KOPT-K1 (cell line): ENCODE measurements at regions not wholly inside any gene's neighbourhood (a gene's known extent, or its start where the extent isn't known, plus 50 kb on each side); places are given as distances from the start of the nearest gene placed in this dataset.
A peak's percentile ranks its signal among the peaks of the same experiment; 100 is the strongest.

ENCODE experiments used
- H3K27ac ChIP-seq: fragments of 200-600 bp; sonication (generic); 2 replicates; pipeline ENCODE4 v1.5.1; 2016; ENCODE audit warnings: antibody characterized with exemption, mild to moderate bottlenecking, low read depth, low read length; ENCODE audit not compliant: poor library complexity, severe bottlenecking
- H3K36me3 ChIP-seq: fragments of 200-600 bp; sonication (generic); 2 replicates; pipeline ENCODE4 v1.5.1; 2017; ENCODE audit warnings: antibody characterized with exemption, mild to moderate bottlenecking, low read length, moderate library complexity; ENCODE audit not compliant: insufficient read depth
- H3K9me3 ChIP-seq: fragments of 200-600 bp; sonication (generic); 2 replicates; pipeline ENCODE4 v1.5.1; 2017; ENCODE audit warnings: antibody characterized with exemption, low read length, mild to moderate bottlenecking; ENCODE audit not compliant: insufficient read depth, poor library complexity, severe bottlenecking

DNA sequence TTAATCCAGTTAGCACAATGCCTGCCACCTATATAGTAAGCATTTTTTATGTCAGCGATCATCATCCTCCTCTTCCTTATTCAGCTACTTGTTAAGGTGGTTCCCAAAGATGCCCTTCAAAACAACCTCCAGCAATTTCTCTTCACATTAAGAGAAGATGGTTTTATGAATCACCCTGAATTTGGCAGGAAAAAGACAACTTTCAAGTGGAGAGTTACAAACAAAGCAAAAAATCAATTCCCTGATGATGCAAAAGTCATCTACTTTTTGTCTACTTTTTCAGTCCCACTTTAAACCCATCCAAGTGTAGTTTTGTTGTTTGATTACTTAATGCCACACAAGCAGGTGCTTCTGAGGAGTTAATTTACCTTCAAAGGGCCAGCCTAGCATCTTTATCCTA lies 139.1 kb upstream of the SERP2 start:
- Histone ChIP-seq H3K36me3 (no peaks in the 10 kb centered on the region), H3K27ac (no peak overlapping the region), H3K9me3 (no peaks in the 10 kb centered on the region)

DNA sequence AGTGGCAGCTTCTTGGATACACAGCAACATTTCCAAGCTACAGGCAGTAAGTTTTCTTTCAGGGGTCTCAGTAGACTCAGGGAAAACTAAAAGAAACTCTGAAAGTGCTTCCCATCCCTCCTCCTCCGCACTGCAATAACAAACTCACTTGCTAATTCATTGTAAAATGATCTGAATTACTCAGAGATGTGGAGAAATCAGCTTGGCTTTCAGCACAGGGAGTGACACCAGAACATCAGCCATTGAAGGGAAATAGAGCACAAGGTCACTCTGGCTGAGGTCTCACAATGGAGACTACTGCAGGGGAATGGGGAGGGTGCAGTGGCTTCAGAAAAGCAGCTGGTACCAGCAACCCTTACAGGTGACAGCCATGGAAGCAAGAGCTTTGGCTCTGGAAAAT lies 137.3 kb upstream of the SERP2 start:
- no peaks in the 10 kb centered on the region for H3K36me3 ChIP-seq
- H3K9me3 ChIP-seq = no peaks in the 10 kb centered on the region
- H3K27ac ChIP-seq = no peak overlapping the region

DNA sequence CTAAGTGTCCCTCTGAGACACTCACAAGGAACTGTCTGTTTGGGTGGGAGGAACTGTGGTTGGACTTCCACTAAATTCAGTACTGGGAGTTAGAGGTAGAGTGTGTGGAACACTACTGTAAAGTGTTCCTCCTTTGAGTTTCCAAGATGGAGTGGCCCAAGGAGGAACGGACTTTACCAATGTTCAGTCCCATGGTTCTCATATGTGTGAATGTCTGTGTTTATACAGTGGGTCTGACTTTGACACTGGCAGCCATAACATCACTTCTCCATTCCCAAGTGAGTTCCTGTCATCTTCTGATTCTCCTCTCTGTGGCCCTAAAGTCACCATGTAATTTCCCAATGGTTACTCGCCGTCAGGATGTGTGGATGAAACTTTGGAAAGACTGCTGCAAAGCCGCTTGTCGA lies 136.8 kb upstream of the SERP2 start:
- Histone ChIP-seq H3K9me3 (no peaks in the 10 kb centered on the region), H3K27ac (no peak overlapping the region), H3K36me3 (no peaks in the 10 kb centered on the region)

DNA sequence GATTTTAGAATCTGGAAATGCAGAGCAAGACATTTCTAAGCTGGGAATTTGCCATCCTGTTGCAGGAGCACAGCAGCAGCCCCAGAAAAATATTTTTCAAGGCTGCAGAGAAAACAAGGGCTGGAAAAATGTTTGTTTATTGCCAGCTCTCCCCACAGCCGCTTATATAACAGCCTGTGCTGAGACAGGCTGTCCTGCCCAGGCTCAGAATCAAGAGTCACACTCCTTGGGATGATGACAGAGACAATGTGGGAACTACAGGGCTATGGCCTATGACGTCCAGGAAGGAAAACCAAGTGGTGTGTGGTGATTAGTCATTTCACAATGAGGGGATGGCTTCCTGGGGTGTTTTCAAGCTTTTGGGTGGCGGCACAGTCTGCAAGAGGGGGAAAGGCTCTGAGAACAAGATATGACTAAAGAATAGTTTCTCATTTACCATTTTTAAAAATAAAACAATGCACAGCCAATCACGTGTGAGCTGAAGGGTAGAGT lies 136.3 kb upstream of the SERP2 start:
- Histone ChIP-seq H3K9me3 (no peaks in the 10 kb centered on the region), H3K27ac (no peak overlapping the region), H3K36me3 (no peaks in the 10 kb centered on the region)

DNA sequence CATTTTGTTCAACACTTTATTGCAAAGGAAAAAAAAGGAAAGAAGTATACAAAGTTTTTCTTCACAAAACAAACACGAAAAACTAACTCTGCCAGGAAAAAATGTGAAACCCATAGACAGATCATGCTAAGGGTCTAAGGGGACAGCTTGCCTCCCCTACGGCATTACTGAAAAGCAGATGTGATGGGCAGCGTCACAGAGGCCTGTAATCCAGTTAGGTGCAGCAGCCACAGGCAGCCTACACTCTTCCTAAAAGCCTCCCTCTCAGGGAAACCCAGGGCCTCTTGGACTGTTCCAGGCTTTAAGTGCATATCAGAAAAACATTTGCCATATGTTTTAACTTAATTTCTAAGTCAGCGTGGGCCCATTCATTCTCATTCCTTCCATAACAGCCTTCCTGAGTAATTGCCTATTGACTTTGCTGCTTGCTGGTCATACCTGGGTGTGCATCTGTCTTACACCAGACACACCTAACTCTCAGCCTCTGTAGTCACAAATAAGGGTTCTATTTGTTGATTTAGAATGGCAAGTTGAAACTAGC lies 135.7 kb upstream of the SERP2 start:
- Histone ChIP-seq H3K27ac (no peak overlapping the region), H3K9me3 (no peaks in the 10 kb centered on the region), H3K36me3 (no peaks in the 10 kb centered on the region)

DNA sequence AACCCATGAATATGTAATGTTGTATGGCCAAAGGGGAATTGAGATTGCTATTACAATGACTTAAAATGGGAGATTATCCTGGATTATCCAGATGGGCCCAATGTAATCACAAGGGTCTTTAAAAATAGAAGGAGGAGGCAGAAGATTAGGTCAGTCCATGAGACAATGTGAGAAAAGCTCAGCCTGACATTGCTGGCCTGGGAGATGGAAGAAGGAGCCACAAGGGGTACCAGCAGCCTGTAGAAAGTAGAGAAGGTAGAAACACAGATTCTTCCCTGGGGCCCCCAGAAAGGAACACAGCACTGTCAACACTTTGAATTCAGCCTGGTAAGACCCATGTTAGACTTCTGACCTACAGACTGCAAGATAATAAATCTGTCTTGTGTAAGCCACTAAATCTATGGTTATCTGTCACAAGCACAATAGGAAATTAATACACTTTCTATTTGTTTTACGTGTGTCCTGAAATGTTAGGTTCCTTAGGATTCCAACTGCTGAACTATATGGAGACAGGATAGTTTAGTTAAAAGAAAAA lies 132.9 kb upstream of the SERP2 start:
- H3K36me3 ChIP-seq = no peaks in the 10 kb centered on the region
- no peaks in the 10 kb centered on the region for H3K9me3 ChIP-seq
- H3K27ac ChIP-seq = peak overlapping the region; percentile 2

DNA sequence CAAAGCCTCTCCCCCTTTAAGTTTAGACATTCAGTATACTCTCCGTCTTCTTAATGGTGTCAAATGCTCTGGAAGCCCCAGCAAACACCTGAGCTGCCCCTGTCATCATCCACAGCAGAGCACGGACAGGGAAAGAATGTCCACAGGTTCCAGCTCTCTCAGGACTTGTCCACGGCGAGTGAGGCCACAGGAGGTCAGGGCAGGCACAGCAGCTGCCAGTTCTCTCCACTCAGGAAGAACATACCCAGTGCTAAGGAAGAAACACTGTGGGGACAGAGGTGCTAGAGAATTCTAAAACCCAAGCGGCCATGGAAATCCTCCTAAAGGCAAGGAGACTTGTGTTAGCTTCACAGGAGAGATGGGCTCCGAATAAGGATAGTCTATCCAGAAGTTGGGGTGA lies 132.0 kb upstream of the SERP2 start:
- Histone ChIP-seq H3K36me3 (no peaks in the 10 kb centered on the region), H3K9me3 (no peaks in the 10 kb centered on the region), H3K27ac (peak overlapping the region; percentile 96)

DNA sequence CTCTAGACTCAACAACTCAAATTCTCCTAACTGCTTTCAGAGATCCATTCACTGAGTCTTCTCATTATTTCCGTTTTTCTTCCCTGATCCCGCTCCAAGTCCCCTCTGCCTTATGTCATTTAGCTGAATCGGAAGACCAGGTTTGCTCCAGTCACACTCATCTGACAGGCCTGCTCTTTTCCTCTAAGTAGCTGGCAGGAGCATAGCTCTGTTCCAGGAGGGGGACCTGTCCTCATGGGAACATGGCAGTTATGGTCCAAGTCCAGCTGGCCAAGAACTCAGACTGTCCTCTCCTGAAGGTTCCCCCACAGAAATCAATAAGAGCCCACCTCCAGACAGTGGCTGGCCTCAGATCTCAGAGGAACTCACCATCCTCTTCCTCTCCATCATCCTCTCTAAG lies 130.9 kb upstream of the SERP2 start:
- Histone ChIP-seq H3K9me3 (no peaks in the 10 kb centered on the region), H3K27ac (peak overlapping the region; percentile 96), H3K36me3 (no peaks in the 10 kb centered on the region)

DNA sequence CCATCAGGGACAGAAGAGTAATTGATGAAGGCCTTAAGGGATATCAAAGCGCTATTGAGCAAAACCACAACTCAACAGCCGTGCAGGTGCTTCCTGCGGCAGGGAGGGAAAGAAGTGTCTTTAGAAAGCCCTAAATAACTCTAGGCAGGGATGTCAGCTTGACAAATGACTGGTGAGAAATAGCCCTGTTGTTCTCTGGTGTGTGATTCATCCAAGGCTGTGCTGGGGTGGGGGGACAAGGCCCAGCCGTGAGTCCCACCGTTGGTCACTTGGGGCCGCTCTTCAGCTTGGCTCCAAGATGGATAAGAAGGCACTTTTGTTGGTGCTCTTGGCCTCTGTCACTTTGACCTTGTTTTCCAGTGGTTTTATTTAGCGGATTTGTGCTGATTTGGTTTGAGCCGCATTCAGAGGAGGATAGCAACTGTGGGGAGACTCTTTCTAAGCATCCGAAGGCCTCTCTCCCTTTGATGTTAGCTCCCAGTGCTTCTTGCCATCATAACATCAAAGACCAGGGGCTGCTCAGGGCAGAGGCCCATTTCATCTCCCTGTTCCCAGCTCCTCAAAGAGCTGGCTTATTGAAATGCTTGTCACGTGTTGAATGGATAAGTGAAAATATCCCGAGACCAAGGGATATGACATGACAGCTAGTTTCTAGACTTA lies 130.3 kb upstream of the SERP2 start:
- peak overlapping the region; percentile 96 for H3K27ac ChIP-seq
- H3K36me3 ChIP-seq = no peaks in the 10 kb centered on the region
- no peaks in the 10 kb centered on the region for H3K9me3 ChIP-seq

DNA sequence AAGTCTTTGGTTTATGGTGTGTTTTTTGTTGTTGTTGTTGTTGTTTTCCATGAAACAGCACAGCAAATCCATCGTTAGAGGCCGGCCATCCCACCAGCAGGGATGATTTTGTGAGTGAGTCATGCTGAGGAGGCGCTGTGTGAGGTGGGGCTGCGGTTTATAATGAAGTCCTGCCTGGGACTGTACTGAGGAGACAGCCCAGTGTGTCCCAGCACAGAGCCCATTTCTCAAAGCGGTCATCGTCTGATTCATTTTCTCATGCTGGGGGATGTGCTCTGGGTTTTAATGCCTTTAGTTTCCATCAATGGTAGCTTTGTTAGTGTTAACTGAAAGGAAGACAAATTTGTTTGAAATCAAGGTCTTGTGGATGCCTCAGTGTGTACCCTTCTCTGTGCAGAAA lies 129.3 kb upstream of the SERP2 start:
- Histone ChIP-seq H3K36me3 (no peaks in the 10 kb centered on the region), H3K27ac (peak overlapping the region; percentile 96), H3K9me3 (no peaks in the 10 kb centered on the region)

DNA sequence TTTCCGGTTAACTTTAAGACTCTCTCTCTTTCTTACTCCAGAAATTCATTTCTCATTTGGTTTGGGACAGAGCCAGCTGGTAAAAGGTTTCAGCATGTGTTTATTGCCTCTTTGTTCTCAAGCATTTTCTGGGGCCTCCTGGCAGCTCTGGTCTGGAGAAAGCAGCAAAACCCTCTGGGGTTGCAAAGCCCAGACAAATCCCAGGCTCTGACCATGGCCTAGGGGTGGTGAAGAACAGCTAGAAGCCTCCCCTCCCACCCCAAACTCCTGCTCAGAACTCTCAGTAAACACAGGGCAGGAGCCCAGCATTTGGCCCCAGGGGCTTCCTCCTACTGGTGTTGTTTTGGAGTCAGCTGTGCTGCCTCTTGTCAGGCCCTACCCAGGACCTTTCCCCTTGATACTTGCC lies 124.2 kb upstream of the SERP2 start:
- no peaks in the 10 kb centered on the region for H3K9me3 ChIP-seq
- H3K36me3 ChIP-seq = no peaks in the 10 kb centered on the region
- peak overlapping the region; percentile 18 for H3K27ac ChIP-seq

DNA sequence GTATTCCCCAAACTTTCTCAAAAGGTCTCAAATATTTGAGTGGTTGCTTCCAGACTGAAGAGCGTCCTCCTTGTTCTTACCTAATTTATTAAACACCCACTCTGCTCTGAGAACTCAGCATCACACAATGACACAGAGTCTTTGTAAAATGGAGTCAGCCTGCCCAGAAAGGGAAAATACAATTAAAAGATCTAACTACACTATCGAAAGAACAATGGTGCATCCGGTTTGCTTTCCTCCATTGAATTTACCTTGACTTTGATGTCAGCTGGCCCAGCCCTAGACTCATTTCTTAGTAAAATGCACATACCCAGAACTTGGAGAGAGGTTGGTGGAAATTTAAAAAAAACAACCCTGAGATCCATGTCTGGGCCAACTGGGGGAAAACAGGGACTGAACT lies 120.7 kb upstream of the SERP2 start:
- Histone ChIP-seq H3K36me3 (no peaks in the 10 kb centered on the region), H3K9me3 (no peaks in the 10 kb centered on the region), H3K27ac (no peak overlapping the region)

DNA sequence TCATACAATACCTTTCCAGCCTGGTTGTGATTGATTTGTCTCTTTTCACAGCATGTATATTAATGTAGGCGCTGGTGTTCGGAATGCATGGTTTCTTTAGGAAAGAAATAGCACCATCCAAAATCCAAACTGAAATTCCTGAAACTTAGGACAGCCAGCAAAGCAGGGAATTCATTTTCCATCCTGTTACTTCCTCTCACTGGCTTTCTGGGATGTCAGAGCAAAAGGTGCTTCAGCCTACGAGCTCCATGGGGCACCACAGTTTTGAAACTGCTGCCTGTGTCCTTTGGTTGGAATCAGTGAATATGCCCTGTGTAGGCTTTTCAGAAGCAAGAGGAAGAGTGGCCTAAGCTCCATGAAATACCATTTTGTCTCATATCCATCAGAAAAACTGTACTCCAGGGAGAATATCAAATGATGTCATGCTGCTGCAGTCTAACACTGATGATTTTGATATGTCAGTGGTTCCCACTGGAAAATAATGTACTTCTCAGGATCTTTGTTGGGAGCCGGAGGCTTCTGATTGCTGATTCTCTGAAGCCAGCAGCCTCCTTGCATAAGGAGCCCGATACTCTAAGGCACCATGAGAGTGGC lies 117.8 kb upstream of the SERP2 start:
- no peak overlapping the region for H3K27ac ChIP-seq

DNA sequence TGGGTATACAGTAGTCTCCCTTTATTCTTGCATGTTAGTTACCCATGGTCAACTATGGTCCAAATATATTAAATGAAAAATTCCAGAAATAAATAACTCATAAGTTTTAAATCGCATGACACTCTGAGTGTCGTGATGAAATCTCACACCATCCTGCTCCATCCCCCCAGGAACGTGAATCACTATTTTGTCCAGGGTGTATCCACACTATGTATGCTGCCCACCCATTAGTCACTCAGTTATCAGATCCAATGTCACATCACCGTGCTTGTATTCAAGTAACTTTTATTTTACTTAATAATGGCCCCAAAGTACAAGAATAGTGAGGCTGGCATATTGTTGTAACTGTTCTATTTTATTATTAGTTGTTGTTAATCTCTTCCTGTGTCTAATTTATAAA lies 115.8 kb upstream of the SERP2 start:
- H3K36me3 ChIP-seq = no peaks in the 10 kb centered on the region
- no peak overlapping the region for H3K27ac ChIP-seq
- no peaks in the 10 kb centered on the region for H3K9me3 ChIP-seq

More for the DNA sequence above, 117.8 kb upstream of the SERP2 start:
- no peaks in the 10 kb centered on the region for H3K9me3 ChIP-seq
- H3K36me3 ChIP-seq = no peaks in the 10 kb centered on the region

DNA sequence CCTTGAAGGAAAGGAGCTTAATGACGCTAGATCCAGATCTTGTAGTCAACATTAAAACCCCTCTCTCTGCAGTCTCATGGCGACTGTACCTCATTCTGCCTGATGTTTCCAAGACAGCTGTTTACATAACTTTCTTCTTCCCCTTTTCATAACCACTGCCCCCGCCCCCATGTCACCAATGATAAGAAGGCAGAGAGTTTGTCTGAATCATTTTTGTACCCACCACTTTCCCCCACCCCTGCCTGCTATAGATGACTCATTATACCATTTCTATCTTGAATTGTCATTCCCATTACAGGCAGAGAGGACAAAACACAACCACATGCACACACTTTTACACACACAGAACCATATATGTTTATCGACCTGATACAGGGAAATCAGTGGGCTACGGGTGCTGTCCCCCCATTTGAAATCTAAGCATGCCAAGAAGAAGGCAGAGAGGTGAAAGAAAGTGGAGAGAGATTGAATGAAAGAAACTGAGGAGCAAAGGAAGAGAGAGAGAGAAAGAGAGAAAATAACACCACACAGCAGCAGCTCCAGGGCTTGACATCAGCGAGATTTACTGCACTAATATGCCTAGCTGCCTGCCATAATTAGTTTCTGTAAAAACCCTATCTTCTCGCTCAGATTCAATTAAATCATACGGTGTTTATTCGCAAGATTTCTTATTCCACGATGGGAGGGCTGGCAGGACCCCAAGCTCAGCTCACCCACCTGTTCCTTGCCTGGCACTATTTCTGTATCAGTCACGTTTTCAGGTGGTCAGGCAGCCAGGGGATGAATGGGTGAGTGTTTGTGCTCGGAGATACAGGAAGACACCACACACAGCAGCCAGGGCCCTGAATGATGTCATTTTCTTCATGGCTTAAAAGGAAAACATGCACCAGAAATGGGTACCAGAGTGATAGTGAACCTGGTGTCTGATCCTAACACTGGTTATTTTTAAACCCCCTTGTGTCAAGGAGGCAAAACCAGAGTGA lies 114.3 kb upstream of the SERP2 start:
- no peaks in the 10 kb centered on the region for H3K9me3 ChIP-seq
- no peaks in the 10 kb centered on the region for H3K36me3 ChIP-seq
- H3K27ac ChIP-seq = peak overlapping the region; percentile 22
